NB4 (cell line): ENCODE measurements at regions not wholly inside any gene's neighbourhood (a gene's known extent, or its start where the extent isn't known, plus 50 kb on each side); places are given as distances from the start of the nearest gene placed in this dataset.

Experiments
- MAX ChIP-seq: IDR thresholded peaks from 2 replicates; pipeline ENCODE4 v1.6.1; 2011; ENCODE audit warnings: low read depth, low read length
- POLR2A ChIP-seq: IDR thresholded peaks from 2 replicates; pipeline ENCODE4 v1.6.1; 2011; ENCODE audit warnings: mild to moderate bottlenecking; ENCODE audit not compliant: insufficient read length; ENCODE audit errors: extremely low read depth

GRCh38 chr9:104993291-104993963, 65.5 kb upstream of the ABCA1 start:
- peak; percentile 52; the same call in 1 of the 2 replicates for TF ChIP-seq MAX
- TF ChIP-seq POLR2A: peak; percentile 45
